GM21526 (cell line): ENCODE measurements at regions not wholly inside any gene's neighbourhood (a gene's known extent, or its start where the extent isn't known, plus 50 kb on each side); places are given as distances from the start of the nearest gene placed in this dataset.

Source experiments
- ATAC-seq: cut with Tn5 transposase; IDR thresholded peaks from one replicate; pipeline ENCODE4 v1.9.1; 2021; ENCODE audit warnings: moderate library complexity; ENCODE audit not compliant: unreplicated experiment, low FRiP score

DNA sequence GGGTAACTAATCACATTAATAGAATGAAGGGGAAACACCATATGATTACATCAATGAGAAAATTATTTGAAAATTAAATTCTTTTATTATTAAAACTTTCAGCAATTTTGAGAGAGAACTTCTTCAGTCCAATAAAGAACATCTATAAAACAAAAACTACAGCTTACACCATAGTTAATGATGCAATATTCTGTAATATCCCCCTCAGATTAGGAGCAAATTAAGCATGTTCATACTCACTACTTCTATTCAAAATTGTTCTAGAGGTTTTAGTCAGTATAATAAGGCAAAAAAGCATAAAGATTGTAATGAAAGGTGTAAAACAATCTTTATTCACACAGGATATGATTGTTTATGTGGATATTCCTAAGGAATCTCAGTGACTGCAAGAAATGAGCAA is 465.4 kb downstream of the CD109 start:
- ATAC-seq = no peak

DNA sequence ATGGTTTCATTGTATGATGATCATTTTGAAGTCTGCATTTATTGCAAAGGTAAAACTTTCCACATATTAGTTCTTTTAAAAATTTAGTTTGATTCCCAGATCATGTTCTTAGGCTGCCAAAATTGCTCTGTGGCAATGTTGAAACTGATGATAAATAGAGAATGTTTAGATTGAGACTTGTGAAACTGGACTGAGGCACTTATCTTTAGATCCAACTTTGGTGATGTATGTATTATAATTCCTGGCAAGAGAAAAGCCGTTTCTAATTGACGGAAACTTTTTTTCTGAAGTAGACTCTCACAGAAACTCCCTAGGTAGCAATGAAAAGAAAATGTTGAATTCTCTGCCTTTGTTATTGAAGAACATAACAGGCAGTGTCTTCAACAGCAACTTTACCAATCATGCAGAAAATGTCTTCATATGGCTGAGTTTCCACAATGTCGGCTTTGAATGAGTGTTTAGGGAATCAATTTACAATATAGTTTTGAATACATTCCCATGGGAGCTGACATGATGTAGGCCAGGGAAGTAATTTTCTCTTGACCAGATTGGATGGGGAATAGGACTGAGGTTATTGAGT is 456.2 kb downstream of the CD109 start:
- ATAC-seq = no peak

DNA sequence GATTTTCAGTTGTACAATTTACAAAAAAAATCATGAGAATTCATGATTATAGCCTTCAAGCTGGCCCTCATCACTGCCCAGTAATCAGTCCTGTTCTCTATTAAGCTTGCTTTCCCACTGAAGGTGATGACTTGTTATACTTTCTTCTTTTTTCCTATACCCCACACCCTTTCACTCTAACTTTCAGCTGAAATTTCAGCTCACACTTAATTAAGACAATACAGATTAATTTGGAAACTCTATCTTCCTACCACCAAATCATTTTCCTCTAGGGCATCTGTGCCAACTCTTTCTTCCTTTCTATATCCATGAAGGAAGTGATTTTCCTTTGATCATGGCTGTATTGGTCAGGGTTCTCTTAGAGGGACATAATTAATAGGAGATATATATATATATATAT is 449.9 kb downstream of the CD109 start:
- ATAC-seq = no peak

DNA sequence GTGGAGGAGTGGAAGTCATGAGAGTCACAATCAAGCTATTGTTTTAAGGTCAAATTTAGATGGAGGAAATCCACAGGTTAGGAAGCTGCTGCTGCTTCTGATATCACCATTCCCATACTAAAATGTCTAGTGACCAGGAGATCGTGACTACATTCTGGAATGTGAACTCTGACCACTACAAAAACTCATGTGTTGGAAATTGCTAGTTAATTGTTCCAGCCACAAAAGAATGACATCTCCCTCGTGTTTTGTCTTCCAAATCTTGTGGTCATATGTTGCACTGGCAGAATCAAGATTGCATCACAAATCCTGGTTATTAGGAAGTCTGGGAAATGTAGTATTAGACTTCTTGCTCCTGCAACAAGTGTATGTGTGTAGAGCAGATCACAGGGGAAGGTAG is 441.9 kb downstream of the CD109 start:
- no peak for ATAC-seq

DNA sequence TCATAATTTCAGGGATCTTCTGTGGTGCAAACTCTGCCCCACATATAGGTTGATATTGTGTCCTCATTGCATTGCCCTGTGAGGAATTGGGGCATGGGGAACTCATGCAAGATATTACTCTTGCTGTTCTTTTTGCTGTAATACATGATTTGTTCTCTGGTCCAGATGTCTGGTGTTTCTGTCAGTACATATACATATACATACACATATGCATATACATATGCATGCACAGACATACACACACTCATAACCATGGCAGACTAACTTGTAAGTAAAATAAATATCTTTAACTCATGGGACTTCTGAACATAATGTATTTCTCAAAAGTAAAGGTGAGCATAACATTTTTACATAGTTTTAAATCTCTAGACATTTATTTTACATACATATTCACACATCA is 438.3 kb downstream of the CD109 start:
- ATAC-seq = no peak

DNA sequence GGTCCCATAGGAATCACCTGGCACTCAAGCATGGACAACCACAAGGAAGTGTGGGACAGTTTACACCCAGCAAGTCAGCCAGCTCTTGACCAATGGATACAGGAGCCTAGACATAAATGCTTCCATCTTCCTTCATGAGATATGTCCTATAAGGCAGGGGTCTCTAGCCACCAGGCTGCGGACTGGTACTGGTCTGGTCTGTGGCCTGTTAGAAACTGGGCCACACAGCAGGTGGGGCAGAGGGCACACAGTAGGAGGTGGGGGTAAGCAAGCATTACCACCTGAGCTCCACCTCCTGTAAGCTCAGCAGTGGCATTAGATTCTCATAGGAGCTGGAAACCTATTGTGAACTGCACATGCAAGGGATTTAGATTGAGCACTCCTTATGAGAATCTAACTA is 437.1 kb downstream of the CD109 start:
- no peak for ATAC-seq

DNA sequence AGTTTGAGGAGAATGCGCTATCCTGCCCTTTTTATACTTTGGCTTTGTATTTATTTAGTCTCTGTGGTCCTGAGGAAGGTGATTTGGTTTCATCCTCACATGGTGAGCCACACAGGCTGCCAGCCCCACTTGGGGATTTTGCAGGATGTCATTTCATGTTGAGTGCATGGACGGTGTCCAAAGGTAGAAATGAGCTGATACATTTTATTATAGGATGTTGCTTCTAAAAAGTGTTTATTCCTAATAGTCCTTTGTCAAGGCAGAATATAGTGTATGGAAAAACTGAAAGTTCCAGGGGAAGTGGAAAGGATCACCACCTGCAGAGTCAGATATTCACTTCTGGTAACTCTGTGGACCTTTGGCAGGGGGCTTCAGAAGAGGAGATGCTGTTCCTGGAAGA is 434.6 kb downstream of the CD109 start:
- ATAC-seq = no peak

DNA sequence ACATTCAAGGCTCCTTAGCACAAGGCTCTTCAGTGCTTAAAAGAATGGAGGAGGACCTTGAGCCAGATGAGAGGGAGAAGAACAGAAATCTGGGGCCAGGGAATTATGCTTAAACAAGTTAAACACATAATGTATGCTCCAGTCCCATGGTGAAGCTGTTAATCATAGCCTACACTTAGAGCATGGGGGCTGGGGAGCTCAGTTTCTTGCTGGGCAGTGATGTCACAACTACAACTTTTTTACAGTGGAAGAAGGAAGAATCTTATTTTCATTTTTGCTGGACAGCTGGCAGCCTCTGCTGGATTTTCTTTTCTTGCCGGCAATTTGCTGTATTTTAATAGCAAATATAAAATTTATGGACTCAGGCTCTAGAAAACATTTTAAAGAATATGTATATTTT is 432.5 kb downstream of the CD109 start:
- ATAC-seq = no peak

DNA sequence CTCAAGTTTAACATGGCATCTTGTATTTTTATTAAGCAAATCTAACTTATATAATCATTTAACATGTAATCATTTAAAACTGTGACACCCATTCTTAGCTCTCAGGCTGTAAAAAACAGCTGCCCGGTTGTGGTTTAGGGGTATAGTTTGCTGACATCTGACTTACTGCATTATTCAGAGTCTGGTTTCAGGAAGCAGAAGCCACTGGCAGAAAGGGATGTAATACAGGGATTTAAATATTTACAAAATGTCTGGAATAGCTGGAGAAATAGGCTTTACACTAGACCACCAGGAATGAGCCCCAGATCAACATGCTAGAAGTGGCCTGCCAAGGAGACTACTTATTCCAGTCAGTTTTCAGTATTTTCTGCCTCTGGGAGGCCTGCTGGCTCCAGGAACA is 421.1 kb downstream of the CD109 start:
- no peak for ATAC-seq

DNA sequence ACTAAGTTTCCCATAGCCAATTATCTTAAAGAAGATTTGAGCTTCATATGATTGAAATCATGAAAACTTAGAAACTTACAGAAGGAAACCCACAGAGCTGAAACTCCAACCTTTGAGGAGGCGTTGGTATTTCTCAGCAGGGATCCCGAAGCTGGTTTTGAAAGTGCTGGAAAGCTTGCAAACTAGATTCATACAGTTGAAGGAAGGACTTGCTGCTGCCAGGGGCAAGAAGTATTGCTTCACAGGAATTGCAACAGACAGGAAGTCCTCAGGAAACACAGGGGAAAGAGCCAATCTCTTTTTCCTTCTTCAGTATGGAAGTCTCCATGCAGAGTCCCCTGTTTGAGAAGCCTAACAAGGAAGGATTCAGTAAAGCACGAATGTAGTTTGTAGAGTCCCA is 419.7 kb downstream of the CD109 start:
- no peak for ATAC-seq

DNA sequence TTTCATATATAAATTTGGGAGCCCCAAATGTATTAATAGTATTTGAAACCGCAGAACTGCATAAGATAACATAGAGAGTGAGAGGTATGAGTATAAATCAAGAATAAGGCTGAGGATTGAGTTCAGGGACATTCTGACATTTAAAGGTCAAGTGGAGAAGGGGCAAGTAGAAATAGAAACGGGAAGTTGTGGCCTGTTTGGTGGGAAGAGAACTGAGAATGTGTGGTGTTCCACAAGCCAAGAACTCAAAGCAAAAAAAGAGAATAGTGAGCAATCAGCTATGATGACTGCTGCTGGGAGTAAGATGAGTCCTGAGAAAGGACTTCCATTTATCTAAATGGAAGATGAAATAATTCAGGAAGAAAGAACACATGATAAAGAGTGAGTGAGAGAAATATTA is 418.4 kb downstream of the CD109 start:
- no peak for ATAC-seq

DNA sequence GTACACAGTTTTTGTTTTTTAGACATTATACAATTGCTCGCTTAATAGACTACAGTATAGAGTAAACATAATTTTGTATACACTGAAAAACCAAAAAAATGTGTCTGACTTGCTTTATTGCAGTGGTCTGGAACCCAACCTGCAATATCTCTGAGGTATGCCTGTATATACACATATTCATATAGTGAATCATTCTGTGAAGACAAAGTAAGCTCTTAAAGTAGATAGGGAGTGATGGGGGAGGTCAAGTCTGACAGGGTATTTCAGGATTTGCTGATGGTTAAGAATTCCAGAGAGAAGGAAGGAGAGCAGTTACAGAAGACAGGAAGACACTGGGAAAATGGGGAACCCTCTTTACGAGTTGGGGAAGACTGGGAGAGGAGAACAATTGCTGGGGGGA is 417.9 kb downstream of the CD109 start:
- no peak for ATAC-seq

DNA sequence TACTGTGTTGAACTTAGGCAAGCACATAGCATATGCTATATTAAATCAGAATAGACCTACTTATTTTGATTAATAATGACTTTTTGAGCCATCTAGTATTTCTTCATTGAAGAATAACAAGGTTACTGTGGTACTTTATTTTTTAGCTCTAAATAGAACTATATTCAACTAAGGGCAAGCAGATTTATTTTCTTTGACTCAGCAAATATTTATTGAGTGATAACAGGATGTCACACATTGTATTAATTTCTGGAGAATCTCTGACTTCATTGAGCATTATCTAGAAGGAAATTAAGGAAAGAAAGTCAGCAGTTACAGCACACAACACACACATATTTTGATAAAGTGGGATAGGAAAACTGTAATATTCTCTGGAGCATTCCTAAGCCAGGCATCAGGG is 407.4 kb downstream of the CD109 start:
- no peak for ATAC-seq

DNA sequence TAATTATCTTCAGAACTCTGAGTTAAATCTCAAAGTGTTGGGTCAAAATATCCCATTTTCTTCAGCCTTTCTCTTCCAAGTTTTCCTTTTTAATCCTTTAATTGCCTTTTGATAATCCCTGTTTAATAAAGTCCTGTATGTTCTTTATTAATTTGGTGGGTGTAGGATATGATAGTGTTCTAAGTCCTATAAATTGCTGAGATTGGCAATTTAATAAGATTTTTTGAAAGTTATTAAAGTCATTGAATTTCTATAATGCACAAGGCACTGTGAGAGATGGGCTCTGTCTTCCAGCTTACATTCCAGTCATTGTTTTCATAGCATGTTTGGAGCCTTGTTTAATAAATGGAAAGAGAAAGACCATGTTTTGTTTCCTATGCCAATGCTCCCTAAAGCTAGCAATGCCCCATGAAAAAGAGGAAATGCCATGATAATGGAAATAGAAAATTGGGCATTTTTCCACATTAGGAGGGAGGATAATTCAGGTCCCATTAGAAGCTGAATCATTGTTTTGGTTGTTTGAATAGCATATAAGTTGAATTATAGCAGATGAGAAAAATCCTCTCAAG is 404.8 kb downstream of the CD109 start:
- ATAC-seq = no peak

DNA sequence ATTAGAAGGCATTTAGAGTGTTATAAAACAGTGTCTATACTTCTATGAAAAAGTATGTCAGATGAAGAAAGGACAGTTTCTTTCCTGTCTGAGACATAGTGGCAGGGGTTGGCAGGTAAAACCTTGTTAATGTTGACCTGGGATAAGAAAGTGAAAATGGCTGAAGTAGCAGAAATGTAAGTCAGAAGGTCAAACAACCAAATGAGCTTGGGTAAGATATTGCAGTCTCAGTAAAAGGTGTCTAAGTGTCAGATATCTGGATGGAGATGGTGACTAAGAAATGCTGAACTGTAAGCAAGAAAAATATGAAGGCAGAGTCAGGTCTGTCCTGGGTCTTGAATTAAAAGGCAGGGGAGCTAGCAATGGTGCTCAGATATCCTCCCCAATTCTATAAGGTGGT is 400.3 kb downstream of the CD109 start:
- no peak for ATAC-seq

DNA sequence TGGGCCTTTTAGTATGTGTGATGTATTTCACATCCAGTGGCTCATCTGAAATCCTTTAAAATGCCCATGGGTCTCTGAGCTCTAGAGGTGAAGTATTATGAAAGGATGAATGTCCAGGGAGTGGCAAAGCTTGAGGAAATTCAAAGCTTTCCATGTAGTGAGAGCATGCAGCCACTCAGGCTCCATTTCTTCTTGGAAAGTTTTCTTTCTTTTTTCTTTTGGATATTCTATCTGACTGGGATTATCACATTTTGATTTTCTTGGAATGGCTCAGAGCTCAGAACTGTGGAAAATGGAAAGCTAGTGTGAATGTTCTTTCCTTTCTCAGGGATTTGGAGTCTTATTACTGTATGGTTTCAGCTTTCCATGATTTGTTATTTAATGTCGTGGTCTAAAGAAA is 397.4 kb downstream of the CD109 start:
- ATAC-seq = no peak

DNA sequence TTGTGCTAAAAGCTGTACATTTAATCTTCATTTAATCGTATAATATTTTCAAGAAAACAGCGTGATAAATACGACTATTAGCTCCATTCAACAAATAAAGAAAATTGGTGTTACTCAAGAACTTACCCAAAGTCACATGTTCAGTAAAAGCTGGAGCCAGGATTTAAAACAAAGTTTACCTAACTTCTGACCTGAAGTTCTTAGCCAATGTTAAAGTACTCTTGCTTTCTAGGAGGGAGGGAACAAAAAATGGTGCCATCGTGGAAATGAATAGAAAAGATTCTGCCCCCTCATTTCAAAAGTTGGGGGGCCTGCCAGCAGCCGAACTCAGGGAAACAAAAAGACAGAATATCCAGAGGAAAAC is 395.8 kb downstream of the CD109 start:
- ATAC-seq = no peak

DNA sequence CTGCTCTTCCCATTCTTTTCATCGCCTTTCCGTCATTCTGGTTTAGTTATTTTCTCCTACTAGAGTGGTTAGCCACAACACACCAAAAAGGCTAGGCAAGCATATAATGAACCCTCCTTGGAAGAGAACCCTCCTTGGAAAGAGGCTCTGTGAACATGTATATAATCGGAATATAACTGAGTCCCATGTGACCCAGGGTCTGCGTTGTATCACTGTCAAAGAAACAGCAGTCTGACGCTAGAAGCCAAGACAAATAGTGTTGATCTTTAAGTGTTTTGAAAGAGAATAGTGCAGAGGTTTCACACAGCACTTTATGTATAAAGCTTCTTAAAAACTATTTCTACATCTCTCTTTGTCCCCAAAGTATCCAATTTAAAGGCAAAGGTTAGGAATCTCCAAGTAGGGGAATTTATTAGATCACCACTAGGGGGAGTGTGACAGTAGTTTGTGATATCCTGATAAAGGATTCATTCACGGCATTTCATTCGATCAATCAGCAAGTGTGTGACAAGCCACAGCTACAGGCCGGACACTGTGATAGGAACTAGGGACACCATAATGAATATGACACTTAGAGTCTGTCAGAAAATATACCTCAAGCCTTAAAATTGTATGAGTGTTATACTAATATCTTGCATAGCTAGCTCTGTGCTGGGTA is 395.3 kb downstream of the CD109 start:
- ATAC-seq = peak; percentile 71

DNA sequence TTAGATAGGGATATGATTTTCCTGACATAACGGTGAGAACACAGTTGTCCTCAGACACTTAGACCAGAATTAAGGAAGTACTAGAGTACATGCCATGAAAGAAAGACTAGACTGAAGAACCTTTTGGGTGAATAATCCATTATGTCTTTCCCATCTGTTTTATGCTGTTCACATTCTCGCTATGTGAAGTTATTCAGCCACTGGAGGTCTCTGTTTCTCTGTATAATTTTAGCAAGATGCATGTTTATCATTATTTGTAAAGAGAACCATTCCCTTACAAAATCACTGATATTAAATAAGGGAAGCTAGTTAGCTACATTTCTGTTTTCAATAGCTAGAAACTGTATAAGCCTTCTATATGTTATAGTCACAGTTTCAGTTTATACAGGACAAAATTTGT is 391.9 kb downstream of the CD109 start:
- no peak for ATAC-seq

DNA sequence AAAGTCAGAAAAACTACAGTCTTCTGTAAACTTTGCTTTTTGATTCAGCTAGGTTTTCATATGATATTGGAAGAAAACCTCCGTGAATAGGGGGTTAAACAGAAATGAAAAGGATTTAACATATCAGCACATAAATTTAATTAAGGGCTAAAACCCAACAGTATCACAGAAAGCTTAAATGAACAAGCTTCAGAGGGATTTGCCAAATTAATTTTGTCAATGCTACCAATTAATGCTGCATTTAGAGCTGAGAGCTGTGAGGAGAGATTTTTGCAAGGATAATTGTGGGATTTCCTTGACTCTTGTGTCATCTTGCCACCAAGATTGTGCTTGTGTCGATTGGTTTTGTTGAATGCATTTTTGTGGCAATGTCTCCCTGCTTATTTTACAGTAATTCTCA is 379.9 kb downstream of the CD109 start:
- ATAC-seq = no peak

DNA sequence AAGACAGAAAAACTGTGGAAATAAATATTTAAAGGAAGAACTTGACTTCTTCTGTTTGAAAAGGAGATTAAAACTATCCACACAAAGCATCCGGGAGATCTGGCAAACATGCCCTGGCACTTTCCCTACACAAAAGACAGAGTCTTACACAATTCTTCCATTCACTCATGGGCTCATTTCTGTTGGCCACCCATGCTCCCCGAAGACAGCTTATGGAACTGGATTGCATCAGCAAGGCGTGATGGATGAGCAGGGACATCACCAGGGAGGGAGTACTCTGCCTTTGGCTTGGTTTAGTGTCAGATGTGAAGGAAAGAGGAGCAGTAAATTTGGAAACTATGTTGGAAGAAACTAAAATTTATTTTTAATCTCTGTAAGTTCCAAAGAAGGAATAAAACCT is 379.3 kb downstream of the CD109 start:
- no peak for ATAC-seq

DNA sequence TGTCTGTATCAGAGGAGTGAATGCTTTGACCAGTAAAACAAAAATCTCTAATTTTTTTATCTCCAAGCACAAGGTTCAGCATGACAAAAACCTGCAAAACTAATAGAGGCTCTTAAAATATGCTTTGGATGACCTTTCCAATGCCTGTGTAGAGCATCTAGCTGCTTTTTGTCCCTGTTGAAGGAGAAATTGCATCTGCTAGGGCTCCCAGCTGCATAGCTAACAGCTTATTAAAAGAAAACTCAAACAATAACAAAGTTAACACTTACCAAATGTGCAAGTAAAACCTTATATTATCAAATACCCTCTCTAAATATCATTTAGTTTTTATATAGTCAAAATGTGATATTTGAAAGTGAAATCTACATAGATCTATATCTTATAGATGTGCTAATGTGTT is 378.6 kb downstream of the CD109 start:
- no peak for ATAC-seq

DNA sequence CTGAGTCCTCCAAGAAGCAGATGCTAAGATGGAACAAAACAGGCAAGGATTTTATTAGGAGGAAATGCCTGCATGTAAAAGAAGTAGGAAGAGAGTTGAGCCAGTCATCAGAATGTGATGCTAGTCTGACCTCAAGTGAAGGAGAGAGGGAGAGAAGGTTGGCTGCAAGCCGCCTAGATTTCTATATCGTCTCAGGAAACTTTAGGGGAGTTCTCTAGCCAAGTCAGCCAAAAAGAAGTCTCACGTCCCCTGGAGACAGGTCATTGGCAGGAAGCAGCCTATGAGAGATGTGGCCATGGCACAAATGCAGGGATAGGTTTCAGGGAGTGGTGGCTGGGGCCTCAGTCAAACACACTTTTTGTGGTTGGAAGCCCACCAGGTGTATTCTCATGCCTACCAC is 378.0 kb downstream of the CD109 start:
- no peak for ATAC-seq
